GM21360 (cell line): ENCODE measurements at regions not wholly inside any gene's neighbourhood (a gene's known extent, or its start where the extent isn't known, plus 50 kb on each side); places are given as distances from the start of the nearest gene placed in this dataset.

Experiments
- ATAC-seq: cut with Tn5 transposase; IDR thresholded peaks from one replicate; pipeline ENCODE4 v1.9.1; 2021; ENCODE audit warnings: mild to moderate bottlenecking, moderate library complexity; ENCODE audit not compliant: unreplicated experiment

DNA sequence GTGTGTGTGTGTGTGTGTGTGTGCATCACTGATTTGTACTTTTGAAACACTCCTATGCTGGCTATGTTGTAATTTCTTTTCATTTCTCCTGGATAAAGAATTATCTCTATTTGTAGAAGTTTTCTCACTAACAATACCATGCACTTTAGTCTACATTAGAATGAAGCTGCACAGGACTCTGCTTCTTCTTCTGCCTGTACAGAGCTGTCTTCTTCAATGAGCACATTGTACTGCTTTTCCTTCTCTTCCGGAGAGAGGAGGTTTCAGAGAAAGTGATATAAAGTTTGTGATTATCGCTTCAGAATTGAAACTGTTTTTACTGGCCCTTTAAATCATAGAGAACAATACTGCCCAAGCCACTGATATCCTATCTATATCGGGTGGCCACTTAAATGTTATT is 677.0 kb downstream of the NR2F1-AS1 start:
- no peak for ATAC-seq

- no peak for ATAC-seq
Measured at GRCh38 chr5:92899611-92900010, 681.4 kb downstream of the NR2F1-AS1 start.

DNA sequence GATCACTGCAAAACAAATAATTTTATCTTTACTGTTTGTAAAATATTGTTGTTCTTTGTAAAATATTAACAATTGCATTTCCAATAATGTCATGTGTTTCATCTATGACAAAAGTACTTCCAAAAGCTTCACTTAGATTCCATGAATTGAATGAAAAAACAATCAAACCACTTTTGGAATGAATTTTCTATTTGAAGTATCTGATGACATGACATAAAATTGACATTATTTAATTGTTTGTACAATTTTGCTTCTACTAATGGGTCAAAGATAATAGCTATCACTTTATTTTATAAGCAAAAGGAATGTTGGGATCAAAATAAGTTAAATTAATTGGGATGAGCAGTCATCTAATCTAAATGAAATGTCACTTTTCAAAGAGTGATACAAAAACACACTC is 684.3 kb downstream of the NR2F1-AS1 start:
- no peak for ATAC-seq

GRCh38 chr5:92890841-92891244 is 690.2 kb downstream of the NR2F1-AS1 start:
- ATAC-seq, result no peak

- ATAC-seq, result no peak
Measured at GRCh38 chr5:92889140-92889539, 691.9 kb downstream of the NR2F1-AS1 start.

DNA sequence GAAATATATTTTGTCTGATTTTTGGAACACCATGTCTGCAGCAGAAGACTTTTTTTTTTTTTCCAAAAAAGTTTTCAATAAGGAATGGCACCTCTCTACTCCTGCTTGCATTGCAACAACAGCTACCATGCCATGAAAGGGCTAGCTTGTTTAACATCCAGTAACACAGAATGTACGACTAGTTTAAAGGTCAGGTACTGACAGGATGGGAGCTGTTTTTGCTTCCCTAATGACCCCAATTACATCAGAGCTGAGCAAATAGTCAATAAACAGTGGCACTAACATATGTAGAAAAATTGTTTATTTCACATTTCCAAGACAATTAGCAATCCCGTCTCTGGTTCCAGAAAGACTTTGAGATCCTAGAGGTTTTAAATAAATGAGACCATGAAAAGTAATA is 693.8 kb downstream of the NR2F1-AS1 start:
- no peak for ATAC-seq

DNA sequence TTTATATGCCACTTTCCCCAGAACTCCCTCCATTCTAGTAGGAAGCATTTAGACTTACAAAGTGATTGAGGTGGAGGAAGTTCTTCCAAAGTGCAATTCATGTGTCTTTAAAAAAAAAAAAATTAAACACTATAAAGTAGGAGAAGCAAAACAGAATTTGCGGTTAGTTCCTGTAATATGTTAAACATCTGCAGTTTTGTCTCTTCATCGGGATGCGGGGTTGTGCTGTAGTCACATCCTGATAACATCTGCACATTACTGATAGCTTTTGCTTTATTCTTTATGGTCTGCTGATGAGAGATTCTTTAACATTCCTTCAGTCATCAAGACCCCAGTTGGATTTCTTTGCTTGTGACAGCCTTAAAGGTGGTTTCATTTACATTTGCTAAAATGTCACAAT is 694.3 kb downstream of the NR2F1-AS1 start:
- ATAC-seq, result no peak

DNA sequence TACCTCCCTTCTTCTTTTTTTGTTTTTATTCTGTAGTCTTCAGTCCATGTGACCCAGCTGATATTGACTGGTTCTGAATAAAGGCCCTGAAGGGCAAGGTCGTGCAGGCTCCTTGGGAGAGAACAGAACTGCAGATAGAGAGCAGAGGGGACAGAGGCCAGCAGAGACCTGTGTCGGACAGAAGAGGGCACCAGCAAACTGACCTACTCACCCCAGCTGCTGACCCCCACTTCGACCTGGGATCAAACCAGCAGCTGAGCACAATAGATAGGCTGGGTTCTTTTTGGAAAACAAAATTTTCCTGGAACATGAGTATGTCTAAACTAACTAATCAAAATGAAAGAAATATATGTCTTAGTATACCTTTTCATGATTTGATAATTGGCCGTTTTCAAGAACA is 695.1 kb downstream of the NR2F1-AS1 start:
- ATAC-seq, result no peak

DNA sequence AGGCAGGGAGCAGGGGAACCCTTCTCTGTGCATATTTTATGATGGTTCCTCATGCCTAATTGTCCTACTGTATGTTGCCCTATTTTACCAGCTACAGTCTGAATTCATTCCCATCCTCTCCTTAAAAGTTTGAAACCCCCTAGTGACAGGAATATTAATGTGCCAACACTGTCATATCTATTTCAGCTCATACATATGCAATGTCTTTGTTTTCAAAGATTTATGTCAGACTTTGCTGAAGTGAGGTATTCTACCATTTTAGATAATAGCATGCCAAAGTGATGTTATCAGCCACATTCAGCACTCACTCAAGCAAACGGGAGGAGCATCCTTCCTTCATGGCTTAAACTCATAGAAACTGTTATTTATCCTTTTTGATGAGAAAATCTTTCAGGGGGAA is 696.5 kb downstream of the NR2F1-AS1 start:
- no peak for ATAC-seq

GRCh38 chr5:92879806-92880543 is 701.0 kb downstream of the NR2F1-AS1 start:
- ATAC-seq, result no peak

DNA sequence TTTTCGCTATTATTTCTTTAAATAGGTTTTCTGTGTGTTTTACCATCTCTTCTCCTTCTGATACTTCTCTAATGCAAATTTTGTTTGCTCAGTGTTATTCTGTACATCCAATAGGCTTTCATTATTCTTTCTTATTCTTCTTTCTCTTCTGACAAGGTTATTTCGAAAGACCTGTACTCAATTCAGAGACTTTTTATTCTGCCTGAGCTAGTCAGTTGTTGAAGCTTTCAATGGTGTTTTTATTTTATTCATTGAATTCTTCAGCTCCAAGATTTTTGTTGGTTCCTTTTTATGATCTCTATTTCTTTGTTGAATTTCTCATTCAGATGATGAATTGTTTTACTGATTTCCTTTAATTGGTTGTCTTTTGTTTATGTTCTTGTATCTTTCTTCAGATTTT is 706.2 kb downstream of the NR2F1-AS1 start:
- ATAC-seq, result no peak

DNA sequence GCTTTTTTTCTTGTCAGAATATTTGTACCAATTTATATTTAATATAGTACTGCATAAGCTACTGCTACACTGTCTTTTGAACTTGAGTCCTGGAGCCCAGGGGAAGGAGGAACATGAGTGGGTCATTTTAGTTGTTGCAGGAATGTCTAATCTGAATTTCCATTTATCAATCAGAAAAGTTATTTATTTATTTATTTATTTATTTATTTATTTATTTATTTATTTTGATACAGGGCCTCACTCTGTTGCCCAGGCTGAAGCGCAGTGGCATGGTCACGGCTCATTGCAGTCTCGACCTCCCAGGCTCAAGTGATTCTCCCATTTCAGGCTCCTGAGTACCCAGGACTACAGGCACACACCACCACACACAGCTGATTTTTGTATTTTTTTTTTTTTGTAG is 712.6 kb downstream of the NR2F1-AS1 start:
- no peak for ATAC-seq

- ATAC-seq, result no peak
Measured at GRCh38 chr5:92864591-92864990, 716.4 kb downstream of the NR2F1-AS1 start.

DNA sequence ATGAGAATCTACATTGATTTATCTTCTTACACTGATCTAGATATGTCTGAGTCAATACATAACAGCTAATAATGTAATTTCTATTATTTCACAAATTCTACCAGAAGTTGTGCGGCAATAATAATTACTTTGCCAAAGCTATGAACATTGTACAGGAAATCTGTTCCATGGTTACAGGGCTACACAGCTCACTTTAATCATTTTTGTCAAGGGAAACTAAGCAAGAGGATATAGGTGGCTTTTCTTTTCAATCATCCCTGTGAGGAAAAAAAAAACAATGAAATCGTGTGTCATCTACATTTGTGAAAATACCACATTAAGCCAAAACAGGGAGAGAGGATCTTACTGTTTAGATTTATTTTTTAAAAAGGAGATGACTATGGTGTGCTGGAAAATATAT is 717.4 kb downstream of the NR2F1-AS1 start:
- ATAC-seq, result no peak

- ATAC-seq, result no peak
Measured at GRCh38 chr5:92861531-92862285, 719.3 kb downstream of the NR2F1-AS1 start.

- ATAC-seq, result no peak
Measured at GRCh38 chr5:92860061-92860460, 721.0 kb downstream of the NR2F1-AS1 start.

GRCh38 chr5:92852219-92852618 is 728.8 kb downstream of the NR2F1-AS1 start:
- ATAC-seq, result no peak

- ATAC-seq, result no peak
Measured at GRCh38 chr5:92850886-92851285, 730.1 kb downstream of the NR2F1-AS1 start.

- no peak for ATAC-seq
Measured at GRCh38 chr5:92849756-92850155, 731.3 kb downstream of the NR2F1-AS1 start.

DNA sequence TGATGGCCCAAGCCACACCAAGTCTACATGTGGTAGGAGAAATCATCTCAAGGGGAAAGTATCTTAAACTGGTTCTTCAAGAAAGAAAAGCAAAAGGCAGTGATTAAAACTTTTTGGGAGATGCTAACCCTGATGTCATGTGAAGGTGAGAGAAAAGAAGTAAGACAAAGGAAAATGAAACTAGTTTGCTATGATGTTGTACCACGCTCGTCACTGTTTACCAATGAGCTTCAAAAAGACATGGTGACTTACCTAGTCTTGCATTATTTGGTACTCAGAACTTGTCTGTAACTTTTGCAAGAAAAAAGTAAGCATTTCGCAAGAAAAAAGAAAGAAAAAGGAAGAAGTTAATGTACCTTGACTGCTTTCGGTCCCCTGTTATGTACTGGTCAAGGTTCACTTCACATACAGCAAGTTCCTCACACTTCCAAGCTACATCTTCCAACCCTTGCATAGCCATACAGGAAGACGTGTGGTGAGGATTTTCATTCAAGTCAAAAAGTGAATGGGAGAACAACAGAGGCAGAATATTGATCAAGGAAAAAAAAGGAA is 739.3 kb downstream of the NR2F1-AS1 start:
- no peak for ATAC-seq

DNA sequence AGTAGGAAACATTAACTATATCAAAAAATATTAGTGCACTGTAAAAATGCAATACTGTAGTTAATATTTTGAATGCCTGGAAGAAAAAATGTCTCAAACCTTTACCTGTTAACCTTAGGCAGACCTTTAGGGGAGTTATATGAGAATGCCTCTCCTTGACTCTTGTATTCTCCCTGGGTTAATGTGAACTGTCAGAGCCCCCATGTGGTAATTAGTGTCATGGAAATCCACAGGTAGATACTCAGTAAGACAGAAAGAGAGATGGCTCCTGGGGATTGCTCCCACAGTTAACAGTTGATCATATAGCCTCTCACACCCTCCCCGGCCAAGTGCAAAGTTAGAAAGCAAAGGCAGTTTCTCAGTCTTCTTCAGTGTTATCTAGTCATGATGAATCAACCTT is 742.8 kb downstream of the NR2F1-AS1 start:
- no peak for ATAC-seq
